ENCODE measurements at regions not wholly inside any gene's neighbourhood (a gene's known extent, or its start where the extent isn't known, plus 50 kb on each side); places are given as distances from the start of the nearest gene placed in this dataset.
"Not testable (repeated sequence)": the region's sequence is repeated elsewhere in the genome, so short reads cannot be mapped to it uniquely, and the experiment has no call there.

- DNase-seq (ENCODE audit: extremely low spot score); H3K4me1 ChIP-seq (ENCODE audit: insufficient read depth); H3K36me3 ChIP-seq (ENCODE audit: insufficient read depth); H3K27ac ChIP-seq (ENCODE audit: low read depth); H3K4me3 ChIP-seq (ENCODE audit: low read depth, low read length): not testable (repeated sequence)
- 86% methylated on average over 4 of the region's 4 CpGs for WGBS
Measured at GRCh38 chr16:21487956-21488355, 111.4 kb upstream of the METTL9 start.

- H3K4me1 ChIP-seq (ENCODE audit: insufficient read depth); DNase-seq (ENCODE audit: extremely low spot score); H3K27ac ChIP-seq (ENCODE audit: low read depth); H3K4me3 ChIP-seq (ENCODE audit: low read depth, low read length); H3K36me3 ChIP-seq (ENCODE audit: insufficient read depth): not testable (repeated sequence)
- WGBS, result 83% methylated on average over 7 of the region's 9 CpGs
Measured at GRCh38 chr16:21499046-21499445, 100.3 kb upstream of the METTL9 start.

- not testable (repeated sequence) for DNase-seq (ENCODE audit: extremely low spot score); H3K4me1 ChIP-seq (ENCODE audit: insufficient read depth); H3K36me3 ChIP-seq (ENCODE audit: insufficient read depth)
- Histone ChIP-seq H3K27ac (ENCODE audit: low read depth) (peak overlapping the region; percentile 79), H3K4me3 (ENCODE audit: low read depth, low read length) (peak overlapping the region; percentile 53)
- WGBS, result under 1% methylated on average over 43 of the region's 51 CpGs
Measured at GRCh38 chr16:21501223-21501868, 98.0 kb upstream of the METTL9 start.

- Histone ChIP-seq H3K4me1 (ENCODE audit: insufficient read depth) (no peaks in the 10 kb centered on the region), H3K4me3 (ENCODE audit: low read depth, low read length) (peak overlapping the region; percentile 53), H3K36me3 (ENCODE audit: insufficient read depth) (no peaks in the 10 kb centered on the region), H3K27ac (ENCODE audit: low read depth) (peak overlapping the region; percentile 82)
- under 1% methylated on average over 91 of the region's 91 CpGs for WGBS
- peak; percentile 67 for DNase-seq (ENCODE audit: extremely low spot score)
Measured at GRCh38 chr16:21501869-21502667, 97.3 kb upstream of the METTL9 start.

- H3K36me3 ChIP-seq (ENCODE audit: insufficient read depth); H3K4me3 ChIP-seq (ENCODE audit: low read depth, low read length); H3K27ac ChIP-seq (ENCODE audit: low read depth); DNase-seq (ENCODE audit: extremely low spot score); H3K4me1 ChIP-seq (ENCODE audit: insufficient read depth): not testable (repeated sequence)
- 86% methylated on average over 6 of the region's 6 CpGs for WGBS
Measured at GRCh38 chr16:21503574-21503920, 95.8 kb upstream of the METTL9 start.

GRCh38 chr16:21503941-21504832, 95.2 kb upstream of the METTL9 start:
- H3K27ac ChIP-seq (ENCODE audit: low read depth); H3K36me3 ChIP-seq (ENCODE audit: insufficient read depth): not testable (repeated sequence)
- WGBS, result 92% methylated on average over 17 of the region's 17 CpGs

GRCh38 chr16:21505751-21506520, 93.4 kb upstream of the METTL9 start:
- H3K36me3 ChIP-seq (ENCODE audit: insufficient read depth); DNase-seq (ENCODE audit: extremely low spot score); H3K4me1 ChIP-seq (ENCODE audit: insufficient read depth); H3K27ac ChIP-seq (ENCODE audit: low read depth); H3K4me3 ChIP-seq (ENCODE audit: low read depth, low read length): not testable (repeated sequence)
- 75% methylated on average over 6 of the region's 6 CpGs for WGBS

More at GRCh38 chr16:21503941-21504832, 95.2 kb upstream of the METTL9 start:
- H3K4me1 ChIP-seq (ENCODE audit: insufficient read depth); DNase-seq (ENCODE audit: extremely low spot score); H3K4me3 ChIP-seq (ENCODE audit: low read depth, low read length): not testable (repeated sequence)

- H3K4me3 ChIP-seq (ENCODE audit: low read depth, low read length); H3K36me3 ChIP-seq (ENCODE audit: insufficient read depth); H3K4me1 ChIP-seq (ENCODE audit: insufficient read depth); DNase-seq (ENCODE audit: extremely low spot score); H3K27ac ChIP-seq (ENCODE audit: low read depth): not testable (repeated sequence)
- 77% methylated on average over 23 of the region's 23 CpGs for WGBS
Measured at GRCh38 chr16:21506857-21507456, 92.4 kb upstream of the METTL9 start.

- H3K27ac ChIP-seq (ENCODE audit: low read depth); H3K4me1 ChIP-seq (ENCODE audit: insufficient read depth); H3K36me3 ChIP-seq (ENCODE audit: insufficient read depth); H3K4me3 ChIP-seq (ENCODE audit: low read depth, low read length); DNase-seq (ENCODE audit: extremely low spot score): not testable (repeated sequence)
- 83% methylated on average over 15 of the region's 15 CpGs for WGBS
Measured at GRCh38 chr16:21507631-21508305, 91.6 kb upstream of the METTL9 start.

GRCh38 chr16:21508661-21509436, 90.5 kb upstream of the METTL9 start:
- H3K4me1 ChIP-seq (ENCODE audit: insufficient read depth); H3K27ac ChIP-seq (ENCODE audit: low read depth); H3K4me3 ChIP-seq (ENCODE audit: low read depth, low read length); DNase-seq (ENCODE audit: extremely low spot score); H3K36me3 ChIP-seq (ENCODE audit: insufficient read depth): not testable (repeated sequence)
- 68% methylated on average over 17 of the region's 17 CpGs for WGBS

GRCh38 chr16:21509437-21510086, 89.8 kb upstream of the METTL9 start:
- not testable (repeated sequence) for H3K27ac ChIP-seq (ENCODE audit: low read depth); H3K4me3 ChIP-seq (ENCODE audit: low read depth, low read length); H3K4me1 ChIP-seq (ENCODE audit: insufficient read depth); DNase-seq (ENCODE audit: extremely low spot score); H3K36me3 ChIP-seq (ENCODE audit: insufficient read depth)
- 75% methylated on average over 10 of the region's 10 CpGs for WGBS
